CD4-positive, CD25-positive, alpha-beta regulatory T cell (primary cell): ENCODE measurements at regions not wholly inside any gene's neighbourhood (a gene's known extent, or its start where the extent isn't known, plus 50 kb on each side); places are given as distances from the start of the nearest gene placed in this dataset.

ENCODE experiments used
- ATAC-seq, 2 donors: fragments of 150-1000 bp; cut with Tn5 transposase; one replicate each; pipeline ENCODE4 v1.10.0; 2021; ENCODE audit warnings: low read depth in 2 of 2, moderate number of reproducible peaks in 2 of 2, moderate library complexity in 1 of 2
- DNase-seq, 3 donors: peaks; one replicate each; pipeline versions ENCODE4 v3.0.0 to v3.0.0-alpha.2; 2012 to 2022; ENCODE audit warnings: mixed read lengths in 1 of 3
- H3K27ac ChIP-seq: one replicate; pipeline ENCODE4 v1.7.0; 2013; ENCODE audit warnings: mild to moderate bottlenecking, low read length; ENCODE audit not compliant: insufficient read depth, poor library complexity, severe bottlenecking
- H3K27me3 ChIP-seq: one replicate; pipeline ENCODE4 v1.7.0; 2013; ENCODE audit warnings: low read length; ENCODE audit not compliant: control insufficient read depth, insufficient read depth
- H3K36me3 ChIP-seq: one replicate; pipeline ENCODE4 v1.7.0; 2013; ENCODE audit warnings: mild to moderate bottlenecking, low read length, moderate library complexity; ENCODE audit not compliant: control insufficient read depth, insufficient read depth
- H3K4me1 ChIP-seq: 2 replicates; pipeline ENCODE4 v1.7.0; 2013; ENCODE audit warnings: mild to moderate bottlenecking, low read length; ENCODE audit not compliant: insufficient read depth, control insufficient read depth, poor library complexity, severe bottlenecking
- H3K4me3 ChIP-seq: one replicate; pipeline ENCODE4 v1.7.0; 2013; ENCODE audit warnings: low read depth, mild to moderate bottlenecking, low read length, moderate library complexity
- H3K9me3 ChIP-seq, 2 experiments: 1 replicate in 1 of 2; 2 replicates in 1 of 2; pipeline ENCODE4 v1.7.0; 2013; ENCODE audit warnings: low read length in 2 of 2, mild to moderate bottlenecking in 1 of 2, moderate library complexity in 1 of 2; ENCODE audit not compliant: control insufficient read depth in 2 of 2
- H3K27ac Mint-ChIP-seq, 3 donors: one replicate each; pipeline ENCODE4 v1.8.0; 2020 to 2022; ENCODE audit warnings: mild to moderate bottlenecking in 3 of 3, mixed read lengths in 3 of 3, moderate library complexity in 2 of 3
- H3K27me3 Mint-ChIP-seq: one replicate; pipeline ENCODE4 v1.8.0; 2022; ENCODE audit warnings: mild to moderate bottlenecking, mixed read lengths
- H3K36me3 Mint-ChIP-seq: one replicate; pipeline ENCODE4 v1.8.0; 2020; ENCODE audit warnings: mixed read lengths
- H3K4me1 Mint-ChIP-seq, 4 donors: one replicate each; pipeline ENCODE4 v1.8.0; 2020 to 2022; ENCODE audit warnings: mixed read lengths in 4 of 4, mild to moderate bottlenecking in 1 of 4
- H3K4me3 Mint-ChIP-seq, 4 donors: one replicate each; pipeline ENCODE4 v1.8.0; 2020 to 2022; ENCODE audit warnings: mild to moderate bottlenecking in 4 of 4, mixed read lengths in 4 of 4, moderate library complexity in 3 of 4
- H3K9me3 Mint-ChIP-seq, 7 donors: one replicate each; pipeline ENCODE4 v1.8.0; 2020 to 2022; ENCODE audit warnings: mixed read lengths in 7 of 7, mild to moderate bottlenecking in 3 of 7, moderate library complexity in 2 of 7

- H3K9me3 ChIP-seq = peaks cover 0 to 2% of the 10 kb centered on the region in 2 experiments
- H3K27me3 ChIP-seq = no peaks in the 10 kb centered on the region
- Mint-ChIP-seq H3K4me1 (no peaks in the 10 kb centered on the region), H3K27ac (no peak overlapping the region), H3K9me3 (peaks cover 0 to 17% (median 0%) of the 10 kb centered on the region in 7 donors), H3K27me3 (no peaks in the 10 kb centered on the region), H3K4me3 (no peak overlapping the region), H3K36me3 (no peaks in the 10 kb centered on the region)
- H3K4me1 ChIP-seq = no peaks in the 10 kb centered on the region
- H3K36me3 ChIP-seq = no peaks in the 10 kb centered on the region
- ATAC-seq (no peak), DNase-seq (no peak)
- no peak overlapping the region for H3K4me3 ChIP-seq
- H3K27ac ChIP-seq = no peak overlapping the region
Measured at GRCh38 chr5:23353286-23353685, 154.1 kb upstream of the PRDM9 start.

GRCh38 chr5:23352446-23352845, 155.0 kb upstream of the PRDM9 start:
- H3K9me3 Mint-ChIP-seq = peaks cover 0 to 18% (median 4%) of the 10 kb centered on the region in 7 donors
- no peaks in the 10 kb centered on the region for H3K36me3 Mint-ChIP-seq
- H3K4me1 Mint-ChIP-seq = no peaks in the 10 kb centered on the region
- Histone ChIP-seq H3K36me3 (no peaks in the 10 kb centered on the region), H3K4me3 (no peak overlapping the region), H3K9me3 (peaks cover 0 to 2% of the 10 kb centered on the region in 2 experiments), H3K27me3 (no peaks in the 10 kb centered on the region), H3K27ac (no peak overlapping the region), H3K4me1 (no peaks in the 10 kb centered on the region)
- H3K27me3 Mint-ChIP-seq = no peaks in the 10 kb centered on the region
- ATAC-seq (no peak), DNase-seq (no peak)
- no peak overlapping the region for H3K27ac Mint-ChIP-seq
- no peak overlapping the region for H3K4me3 Mint-ChIP-seq

GRCh38 chr5:23343121-23343520, 164.3 kb upstream of the PRDM9 start:
- ATAC-seq = no peak
- H3K27ac Mint-ChIP-seq = no peak overlapping the region

GRCh38 chr5:23332650-23333251, 174.7 kb upstream of the PRDM9 start:
- H3K27me3 ChIP-seq = no peaks in the 10 kb centered on the region
- no peak for ATAC-seq
- H3K9me3 ChIP-seq = peaks cover 5 to 10% of the 10 kb centered on the region in 2 experiments
- no peak for DNase-seq
- Mint-ChIP-seq H3K4me1 (no peaks in the 10 kb centered on the region), H3K27me3 (no peaks in the 10 kb centered on the region), H3K4me3 (no peak overlapping the region), H3K36me3 (no peaks in the 10 kb centered on the region), H3K9me3 (peaks cover 0 to 24% (median 7%) of the 10 kb centered on the region in 7 donors), H3K27ac (no peak overlapping the region)
- no peak overlapping the region for H3K27ac ChIP-seq
- no peaks in the 10 kb centered on the region for H3K4me1 ChIP-seq
- H3K36me3 ChIP-seq = no peaks in the 10 kb centered on the region
- H3K4me3 ChIP-seq = no peak overlapping the region

More at GRCh38 chr5:23343121-23343520, 164.3 kb upstream of the PRDM9 start:
- Histone ChIP-seq H3K27me3 (no peaks in the 10 kb centered on the region), H3K9me3 (peaks cover 4 to 5% of the 10 kb centered on the region in 2 experiments), H3K4me1 (no peaks in the 10 kb centered on the region), H3K4me3 (no peak overlapping the region), H3K27ac (no peak overlapping the region), H3K36me3 (no peaks in the 10 kb centered on the region)
- no peaks in the 10 kb centered on the region for H3K27me3 Mint-ChIP-seq
- no peak for DNase-seq
- no peak overlapping the region for H3K4me3 Mint-ChIP-seq
- H3K4me1 Mint-ChIP-seq = no peaks in the 10 kb centered on the region
- peaks cover 0 to 22% (median 3%) of the 10 kb centered on the region in 7 donors for H3K9me3 Mint-ChIP-seq
- no peaks in the 10 kb centered on the region for H3K36me3 Mint-ChIP-seq

GRCh38 chr5:23330726-23331125, 176.7 kb upstream of the PRDM9 start:
- Mint-ChIP-seq H3K36me3 (no peaks in the 10 kb centered on the region), H3K4me3 (no peak overlapping the region), H3K27ac (no peak overlapping the region), H3K27me3 (no peaks in the 10 kb centered on the region), H3K9me3 (peaks cover 0 to 30% (median 4%) of the 10 kb centered on the region in 7 donors), H3K4me1 (no peaks in the 10 kb centered on the region)
- Histone ChIP-seq H3K27me3 (no peaks in the 10 kb centered on the region), H3K27ac (no peak overlapping the region), H3K9me3 (peaks cover 5 to 6% of the 10 kb centered on the region in 2 experiments), H3K4me3 (no peak overlapping the region), H3K4me1 (no peaks in the 10 kb centered on the region), H3K36me3 (no peaks in the 10 kb centered on the region)
- no peak for ATAC-seq
- no peak for DNase-seq

- H3K27me3 ChIP-seq = no peaks in the 10 kb centered on the region
- H3K36me3 Mint-ChIP-seq = no peaks in the 10 kb centered on the region
- peaks cover 8 to 43% (median 13%) of the 10 kb centered on the region in 7 donors for H3K9me3 Mint-ChIP-seq
- DNase-seq = no peak
- no peaks in the 10 kb centered on the region for H3K4me1 ChIP-seq
- H3K4me3 ChIP-seq = no peak overlapping the region
- H3K4me3 Mint-ChIP-seq = no peak overlapping the region
- no peaks in the 10 kb centered on the region for H3K36me3 ChIP-seq
- H3K4me1 Mint-ChIP-seq = no peaks in the 10 kb centered on the region
- no peak for ATAC-seq
- H3K27ac Mint-ChIP-seq = no peak overlapping the region
- H3K27ac ChIP-seq = no peak overlapping the region
- peaks cover 2 to 10% of the 10 kb centered on the region in 2 experiments for H3K9me3 ChIP-seq
- H3K27me3 Mint-ChIP-seq = no peaks in the 10 kb centered on the region
Measured at GRCh38 chr5:23319901-23320300, 187.5 kb upstream of the PRDM9 start.

GRCh38 chr5:23318960-23319359, 188.4 kb upstream of the PRDM9 start:
- H3K27ac Mint-ChIP-seq = no peak overlapping the region

GRCh38 chr5:23318166-23318565, 189.2 kb upstream of the PRDM9 start:
- H3K4me3 ChIP-seq = no peak overlapping the region
- H3K27ac ChIP-seq = no peak overlapping the region
- Mint-ChIP-seq H3K27me3 (no peaks in the 10 kb centered on the region), H3K27ac (no peak overlapping the region), H3K9me3 (peaks cover 7 to 39% (median 9%) of the 10 kb centered on the region in 7 donors), H3K4me1 (no peaks in the 10 kb centered on the region), H3K36me3 (no peaks in the 10 kb centered on the region), H3K4me3 (no peak overlapping the region)
- H3K36me3 ChIP-seq = no peaks in the 10 kb centered on the region
- DNase-seq (no peak), ATAC-seq (no peak)
- H3K9me3 ChIP-seq = peaks cover 0 to 10% of the 10 kb centered on the region in 2 experiments
- no peaks in the 10 kb centered on the region for H3K4me1 ChIP-seq
- H3K27me3 ChIP-seq = no peaks in the 10 kb centered on the region

More at GRCh38 chr5:23318960-23319359, 188.4 kb upstream of the PRDM9 start:
- Mint-ChIP-seq H3K9me3 (peaks cover 8 to 41% (median 11%) of the 10 kb centered on the region in 7 donors), H3K4me1 (no peaks in the 10 kb centered on the region), H3K36me3 (no peaks in the 10 kb centered on the region), H3K27me3 (no peaks in the 10 kb centered on the region), H3K4me3 (no peak overlapping the region)
- DNase-seq (no peak), ATAC-seq (no peak)
- Histone ChIP-seq H3K27ac (no peak overlapping the region), H3K27me3 (no peaks in the 10 kb centered on the region), H3K4me1 (no peaks in the 10 kb centered on the region), H3K4me3 (no peak overlapping the region), H3K36me3 (no peaks in the 10 kb centered on the region), H3K9me3 (peaks cover 0 to 10% of the 10 kb centered on the region in 2 experiments)
